GM19467 (cell line): ENCODE measurements at regions not wholly inside any gene's neighbourhood (a gene's known extent, or its start where the extent isn't known, plus 50 kb on each side); places are given as distances from the start of the nearest gene placed in this dataset.

ENCODE experiments used
- ATAC-seq: cut with Tn5 transposase; IDR thresholded peaks from one replicate; pipeline ENCODE4 v1.9.1; 2021; ENCODE audit warnings: mild to moderate bottlenecking, moderate library complexity; ENCODE audit not compliant: unreplicated experiment

DNA sequence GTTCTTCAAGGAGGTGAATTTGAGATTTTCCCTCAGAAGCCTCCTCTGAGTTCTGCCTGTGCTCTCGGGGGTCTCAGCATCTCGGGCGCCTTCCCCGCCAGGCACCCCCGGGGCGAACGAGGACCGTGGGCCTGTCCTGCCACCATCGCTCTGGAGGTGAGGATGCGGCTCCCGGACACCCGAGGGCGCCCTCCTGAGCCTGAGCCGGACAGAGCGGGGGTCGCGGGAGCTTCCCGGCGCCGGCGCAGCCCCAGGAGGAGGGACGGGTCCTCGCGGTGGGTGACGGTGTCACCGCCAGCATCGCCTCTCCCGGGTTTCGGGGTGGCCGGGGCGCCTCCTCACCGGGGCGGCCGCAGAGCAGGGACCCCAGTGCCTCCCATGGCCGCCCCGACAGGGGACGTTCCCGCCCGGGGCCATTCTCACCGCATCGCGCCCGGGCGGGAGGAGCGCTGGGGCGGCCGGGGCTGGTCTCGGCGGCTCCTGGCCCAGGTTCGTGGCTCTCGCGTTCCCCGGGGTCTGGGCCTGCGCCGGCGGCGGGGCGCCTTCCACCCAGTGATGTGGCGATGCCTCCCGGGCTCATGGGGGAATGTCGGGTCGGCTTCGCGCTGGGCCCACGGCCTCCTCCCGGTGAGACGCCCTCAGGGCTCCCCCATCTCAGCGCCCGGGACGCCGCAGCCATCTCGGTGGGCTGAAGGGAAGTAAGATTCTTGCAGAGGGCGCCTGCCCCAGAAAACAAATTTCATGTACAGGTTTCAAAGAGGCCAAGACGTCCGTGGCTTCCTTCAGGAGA, 210.5 kb downstream of the ERMARD start:
- no peak for ATAC-seq

GRCh38 chr6:169960886-169961611, 209.6 kb downstream of the ERMARD start:
- no peak for ATAC-seq

DNA sequence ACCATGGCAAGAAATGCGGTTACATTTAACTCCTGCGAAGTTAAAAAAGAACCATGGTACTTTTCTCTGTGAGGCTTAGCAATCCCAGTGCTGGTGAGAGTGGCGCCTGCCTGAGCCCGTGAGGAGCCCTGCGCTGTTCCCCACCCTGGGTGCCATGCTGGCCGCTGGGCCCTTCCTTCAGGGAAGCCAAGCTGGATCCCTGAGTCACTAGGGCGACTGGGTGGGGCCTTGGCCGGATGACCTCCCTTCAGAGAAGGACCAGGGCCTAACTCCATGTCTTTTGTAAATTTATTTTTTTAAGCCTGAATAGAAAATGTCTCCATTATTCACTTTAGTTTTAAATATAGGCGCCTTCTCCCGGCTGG, 209.1 kb downstream of the ERMARD start:
- no peak for ATAC-seq

DNA sequence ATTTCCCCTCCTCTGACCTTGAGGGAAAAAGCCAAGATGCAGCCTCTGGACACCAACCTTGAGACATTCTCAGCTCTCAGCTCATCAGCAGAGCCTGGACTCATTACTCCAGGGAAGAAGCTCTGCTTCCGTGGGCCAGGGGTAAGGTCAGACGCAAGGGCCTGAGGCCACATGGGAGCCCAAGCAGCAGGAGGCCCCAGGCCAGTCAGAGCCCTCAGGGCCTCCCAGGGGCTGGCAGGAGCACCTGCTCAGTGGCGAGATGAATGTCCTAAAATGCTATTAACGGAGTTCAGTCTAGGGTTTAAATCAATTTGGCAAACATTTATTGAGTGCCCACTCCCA, 208.6 kb downstream of the ERMARD start:
- ATAC-seq = no peak

DNA sequence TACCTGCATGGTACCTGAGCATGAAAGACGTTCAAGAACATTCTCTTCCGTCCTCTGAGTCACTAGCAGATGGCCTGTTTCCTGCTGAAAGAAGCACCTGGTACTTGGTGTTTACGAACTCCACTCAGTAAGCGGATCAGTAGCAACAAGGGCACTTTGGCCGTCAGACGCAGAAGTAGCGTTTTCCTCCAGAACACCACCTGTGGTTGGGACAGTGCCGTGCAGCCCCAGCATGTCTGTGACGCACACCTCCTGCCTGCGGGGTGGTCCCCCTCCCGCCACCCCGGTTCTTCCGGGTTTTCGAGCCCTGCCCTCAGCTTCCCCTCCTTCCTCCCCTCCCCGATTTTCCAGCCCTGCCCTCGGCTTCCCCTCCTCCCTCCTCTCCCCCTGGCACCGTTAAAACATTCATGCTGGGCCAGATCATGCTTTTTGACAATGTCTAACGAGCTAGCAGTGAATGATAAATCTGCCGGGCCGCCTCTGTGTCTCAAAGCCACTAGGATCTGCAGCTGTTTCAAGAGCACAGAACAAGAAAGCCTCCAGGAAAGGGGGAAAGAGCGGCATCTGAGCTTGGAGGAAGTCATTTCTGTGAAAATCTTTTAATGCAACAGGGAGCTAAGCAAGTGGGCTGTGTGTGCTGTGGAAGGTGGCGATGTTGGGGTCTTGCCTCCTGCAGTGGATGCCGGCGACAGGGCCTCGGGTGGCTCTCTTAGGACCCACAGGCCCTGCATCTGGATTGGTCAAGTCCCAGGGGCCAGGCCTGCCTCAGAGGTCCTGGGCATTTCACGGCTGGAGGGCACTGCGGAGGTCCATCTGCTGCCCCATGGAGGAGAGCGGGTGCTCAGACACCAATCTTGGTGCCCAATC, 207.9 kb downstream of the ERMARD start:
- ATAC-seq = peak; percentile 85

- ATAC-seq = no peak
Measured at GRCh38 chr6:169958510-169958909, 207.1 kb downstream of the ERMARD start.

- ATAC-seq = no peak
Measured at GRCh38 chr6:169957351-169957963, 206.0 kb downstream of the ERMARD start.

- no peak for ATAC-seq
Measured at GRCh38 chr6:169956580-169956979, 205.2 kb downstream of the ERMARD start.

DNA sequence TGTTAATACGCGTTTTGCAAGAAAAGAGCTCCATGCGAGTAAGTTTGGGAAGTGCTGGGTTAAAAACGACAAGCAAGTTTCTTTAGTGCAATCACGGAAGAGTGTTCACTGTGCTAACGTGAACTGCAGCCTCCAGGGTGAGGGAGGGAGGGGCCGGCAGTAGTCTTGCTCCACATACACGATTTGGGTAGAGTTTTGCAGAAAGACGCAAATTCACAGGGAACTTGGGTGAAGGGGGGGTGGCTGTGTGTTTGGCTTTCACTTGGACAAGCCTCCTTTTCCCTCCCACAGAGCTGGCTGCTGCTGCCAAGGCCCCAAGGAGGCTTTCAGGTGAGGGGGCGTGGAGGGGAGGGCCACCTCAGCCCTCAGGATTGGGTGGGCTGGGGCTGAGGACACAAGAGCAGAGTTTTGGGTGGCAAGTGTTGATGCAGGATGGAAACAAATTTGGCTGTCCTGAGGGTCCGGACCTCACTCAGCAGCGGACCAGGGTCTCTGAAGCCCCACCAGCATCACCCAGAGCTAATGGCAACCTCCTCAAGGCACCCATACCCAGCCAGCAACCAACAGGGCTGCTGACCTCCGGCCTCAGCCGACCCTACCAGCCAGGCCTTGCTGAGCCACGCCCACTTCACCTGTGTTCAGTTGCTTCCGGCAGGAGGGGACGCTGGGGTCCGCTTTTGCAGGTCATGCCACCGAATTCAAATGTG, 204.5 kb downstream of the ERMARD start:
- ATAC-seq = no peak

DNA sequence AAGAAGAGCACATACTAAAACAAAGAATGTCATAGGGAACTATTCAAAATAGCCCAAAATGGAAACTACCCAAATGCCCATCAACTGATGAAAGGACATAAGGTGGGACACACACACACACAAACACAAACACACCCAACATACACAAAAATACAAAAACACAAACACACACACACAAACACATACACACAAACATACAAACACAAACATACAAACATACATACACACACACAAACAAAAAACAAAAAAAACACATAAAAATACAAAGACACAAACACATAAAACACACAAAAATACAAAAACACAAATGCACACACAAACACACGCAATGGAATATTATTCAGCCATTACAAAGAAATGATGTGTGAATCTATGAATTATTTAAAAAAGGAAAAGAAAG, 203.6 kb downstream of the ERMARD start:
- ATAC-seq = no peak

- no peak for ATAC-seq
Measured at GRCh38 chr6:169953686-169954085, 202.3 kb downstream of the ERMARD start.

- no peak for ATAC-seq
Measured at GRCh38 chr6:169950558-169950957, 199.1 kb downstream of the ERMARD start.

DNA sequence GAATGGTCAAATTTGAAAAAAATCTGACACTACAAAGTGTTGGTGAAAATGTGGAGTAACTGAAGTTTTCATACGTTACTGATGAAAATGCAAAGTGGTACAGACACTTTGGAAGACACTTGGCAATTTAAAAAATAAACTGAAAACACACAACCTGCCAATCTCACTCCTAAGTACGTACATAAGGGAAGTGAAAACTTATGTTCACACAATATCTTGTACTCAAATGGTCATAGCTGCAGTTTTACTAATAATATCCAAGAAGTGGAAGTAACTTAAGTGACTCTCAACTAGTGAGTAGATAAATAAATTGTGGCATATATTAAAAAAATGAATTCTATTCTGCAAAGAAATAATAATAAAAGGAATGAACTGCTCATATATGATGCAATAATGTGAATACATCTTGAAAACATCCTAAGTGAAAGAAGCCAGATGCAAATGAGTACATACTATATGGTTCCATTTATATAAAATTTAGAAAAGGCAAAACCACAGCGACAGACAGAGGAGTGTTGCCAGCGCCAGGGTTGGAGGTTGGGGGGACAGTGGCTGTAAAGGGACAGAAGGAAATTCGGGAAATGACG, 198.2 kb downstream of the ERMARD start:
- no peak for ATAC-seq

GRCh38 chr6:169946971-169947370, 195.5 kb downstream of the ERMARD start:
- no peak for ATAC-seq

DNA sequence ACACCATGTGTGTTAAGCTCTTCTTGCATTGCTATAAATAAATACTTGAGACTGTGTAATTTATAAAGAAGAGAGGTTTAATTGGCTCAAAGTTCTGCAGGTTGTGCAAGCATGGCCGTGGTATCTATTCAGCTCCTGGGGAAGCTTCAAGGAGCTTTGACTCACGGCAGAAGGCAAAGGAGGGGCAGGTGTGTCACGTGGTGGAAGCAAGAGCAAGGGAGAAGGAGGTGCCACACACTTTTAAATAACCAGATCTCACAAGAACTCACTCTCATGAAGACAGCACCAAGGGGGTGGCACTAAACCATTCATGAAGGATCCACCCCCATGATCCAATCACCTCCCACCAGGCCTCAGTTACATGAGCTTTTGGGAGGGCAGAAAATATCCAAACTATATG, 193.7 kb downstream of the ERMARD start:
- ATAC-seq = no peak

- no peak for ATAC-seq
Measured at GRCh38 chr6:169944415-169944814, 193.0 kb downstream of the ERMARD start.

GRCh38 chr6:169944061-169944337, 192.6 kb downstream of the ERMARD start:
- no peak for ATAC-seq

- no peak for ATAC-seq
Measured at GRCh38 chr6:169943241-169944060, 192.0 kb downstream of the ERMARD start.

DNA sequence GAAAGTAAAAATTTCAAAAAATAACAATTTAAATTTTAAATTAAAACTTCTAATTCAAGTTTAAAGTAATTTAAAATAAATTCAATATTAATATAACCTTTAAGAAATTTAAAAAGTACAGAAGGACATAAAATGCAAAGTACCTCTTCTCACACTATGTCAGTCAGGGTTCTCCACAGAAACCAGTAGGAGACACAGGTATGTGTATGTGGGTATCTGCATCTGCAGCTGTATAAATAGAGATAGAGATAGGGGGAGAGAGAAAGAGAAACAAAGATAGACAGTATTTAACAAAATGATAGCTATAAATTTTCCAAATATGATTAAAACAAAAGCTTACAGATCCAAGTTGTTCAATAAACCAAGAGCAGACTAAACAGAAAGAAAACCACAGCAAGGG, 190.8 kb downstream of the ERMARD start:
- no peak for ATAC-seq
